HG03280 (cell line): ENCODE measurements at regions not wholly inside any gene's neighbourhood (a gene's known extent, or its start where the extent isn't known, plus 50 kb on each side); places are given as distances from the start of the nearest gene placed in this dataset.
"Not testable (repeated sequence)": the region's sequence is repeated elsewhere in the genome, so short reads cannot be mapped to it uniquely, and the experiment has no call there.

Experiments used
- ATAC-seq: cut with Tn5 transposase; IDR thresholded peaks from one replicate; pipeline ENCODE4 v1.9.1; 2021; ENCODE audit warnings: mild to moderate bottlenecking, moderate library complexity; ENCODE audit not compliant: unreplicated experiment

DNA sequence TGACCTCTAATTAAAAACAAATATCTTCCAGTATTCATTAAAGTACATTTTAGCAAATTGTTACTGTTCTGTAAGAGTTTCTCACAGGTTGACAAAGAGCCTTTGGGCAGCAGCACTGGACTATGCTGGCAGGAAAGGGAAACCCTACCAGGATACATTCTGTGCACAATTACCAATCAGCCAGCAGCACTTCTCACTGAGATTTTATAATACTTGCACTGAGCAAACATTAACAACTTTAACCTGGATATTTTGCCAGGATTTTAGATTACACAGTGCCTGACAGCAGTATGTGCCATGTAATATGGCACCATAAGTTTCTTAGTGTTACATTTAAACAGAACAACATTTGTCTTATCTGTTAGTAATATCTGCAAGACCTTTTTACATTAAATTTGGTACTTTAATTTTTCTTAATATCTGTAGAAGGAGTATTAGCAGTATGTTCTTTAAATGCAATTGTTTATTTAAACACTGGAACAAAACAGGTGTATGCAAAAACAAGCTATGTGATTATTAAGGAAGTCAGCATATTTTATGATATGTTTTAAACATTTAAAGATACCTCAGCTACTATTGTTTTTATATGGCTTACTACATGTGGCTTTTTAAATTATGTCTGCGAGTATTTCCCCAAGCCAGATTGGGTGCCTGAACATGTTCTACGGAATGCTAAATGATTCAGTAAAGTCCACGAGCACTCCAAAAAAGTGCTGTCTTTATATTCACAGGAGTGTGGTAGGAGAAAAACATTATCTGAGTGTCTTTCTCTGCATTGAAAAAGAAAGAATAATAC is 699.0 kb upstream of the LUZP2 start:
- ATAC-seq, result no peak

DNA sequence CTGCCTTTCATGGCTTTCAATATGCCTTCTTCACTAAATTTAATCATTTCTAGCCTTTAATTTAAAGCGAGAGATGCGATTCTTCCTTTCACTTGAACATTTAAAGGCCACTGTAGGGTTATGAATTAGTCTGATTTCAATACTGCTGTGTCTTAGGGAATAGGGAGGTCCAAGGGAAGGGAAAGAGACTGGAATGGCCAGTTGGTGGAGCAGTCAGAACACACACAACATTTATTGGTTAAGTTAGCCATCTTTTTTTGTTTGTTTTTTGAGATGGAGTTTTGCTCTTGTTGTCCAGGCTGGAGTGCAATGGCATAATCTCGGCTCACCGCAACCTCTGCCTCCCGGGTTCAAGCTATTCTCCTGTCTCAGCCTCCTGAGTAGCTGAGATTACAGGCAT is 662.5 kb upstream of the LUZP2 start:
- ATAC-seq, result not testable (repeated sequence)

DNA sequence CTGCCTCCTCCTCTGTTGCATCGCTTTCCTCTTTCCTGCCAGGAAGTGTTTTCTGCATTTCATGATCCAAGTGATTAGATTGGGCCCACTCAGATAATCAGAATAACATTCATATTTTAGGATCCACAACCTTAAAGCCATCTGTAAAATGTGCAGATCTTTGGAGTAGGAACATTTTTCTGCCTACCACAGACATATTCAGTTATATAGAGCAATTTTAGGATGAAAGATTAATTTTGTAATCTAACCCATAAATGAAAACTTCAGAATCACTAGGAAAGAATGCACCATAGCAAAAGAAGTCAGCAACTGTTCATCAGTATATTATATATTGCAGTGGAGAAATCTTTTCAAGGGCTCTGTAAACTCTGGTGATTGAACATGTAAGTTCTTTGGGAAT is 659.9 kb upstream of the LUZP2 start:
- ATAC-seq, result no peak

DNA sequence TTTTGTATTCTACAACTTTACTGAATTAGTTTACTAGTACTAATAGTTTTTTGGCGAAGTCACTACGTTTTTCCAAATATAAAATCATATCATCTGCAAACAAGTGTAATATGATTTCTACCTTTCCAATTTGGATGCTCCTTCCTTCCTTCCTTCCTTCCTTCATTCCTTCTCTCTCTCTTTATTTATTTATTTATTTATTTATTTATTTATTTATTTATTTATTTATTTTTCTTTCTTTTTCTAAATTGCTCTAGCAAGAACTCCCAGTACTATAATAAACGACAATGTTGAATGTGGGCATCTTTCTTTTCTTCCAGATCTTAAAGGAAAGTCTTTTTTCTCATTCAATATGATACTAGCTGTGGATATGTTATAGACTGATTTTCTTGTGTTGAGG is 656.0 kb upstream of the LUZP2 start:
- no peak for ATAC-seq

DNA sequence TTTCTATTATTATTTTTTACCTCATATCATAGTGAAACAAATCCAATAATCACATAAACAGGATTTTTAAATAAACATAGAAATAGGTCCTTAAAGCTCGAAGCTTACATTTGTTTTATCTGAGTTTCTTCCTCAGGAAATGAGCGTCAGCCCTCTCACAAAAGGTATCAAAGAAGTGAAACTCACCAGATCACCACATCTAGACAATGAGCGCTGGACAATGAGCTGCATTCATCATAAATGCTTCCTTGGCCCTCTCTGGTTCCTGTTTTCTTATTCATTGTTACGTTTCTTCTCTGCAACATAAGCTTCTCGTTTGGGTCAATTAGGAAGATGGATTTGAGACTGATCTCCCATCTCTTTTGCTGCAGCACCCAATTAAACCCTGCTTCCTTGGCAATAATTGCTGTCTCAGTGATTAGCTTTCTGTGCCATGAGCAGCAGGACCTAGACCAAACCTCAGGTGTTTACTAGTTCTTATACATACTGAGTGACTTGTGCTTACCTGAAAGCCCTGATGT is 649.9 kb upstream of the LUZP2 start:
- no peak for ATAC-seq

DNA sequence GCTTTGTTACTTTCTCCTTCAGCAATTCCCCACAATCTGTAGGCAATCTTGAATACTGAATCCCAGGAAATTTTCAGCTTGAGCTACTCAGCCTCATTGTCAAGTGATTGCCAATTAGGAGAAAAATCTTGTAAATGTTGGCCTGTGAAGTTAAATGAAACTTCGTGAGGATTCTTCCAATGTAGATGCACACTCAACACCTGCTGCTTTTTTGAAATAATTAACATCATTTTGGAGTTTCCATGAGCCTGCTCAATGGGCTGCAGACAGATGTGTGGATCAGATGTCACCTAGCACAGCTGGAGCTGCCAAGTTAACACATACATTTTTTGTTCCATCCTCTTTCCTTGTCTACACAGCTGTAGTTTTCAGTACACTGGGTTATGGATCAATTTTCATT is 645.6 kb upstream of the LUZP2 start:
- ATAC-seq, result no peak

DNA sequence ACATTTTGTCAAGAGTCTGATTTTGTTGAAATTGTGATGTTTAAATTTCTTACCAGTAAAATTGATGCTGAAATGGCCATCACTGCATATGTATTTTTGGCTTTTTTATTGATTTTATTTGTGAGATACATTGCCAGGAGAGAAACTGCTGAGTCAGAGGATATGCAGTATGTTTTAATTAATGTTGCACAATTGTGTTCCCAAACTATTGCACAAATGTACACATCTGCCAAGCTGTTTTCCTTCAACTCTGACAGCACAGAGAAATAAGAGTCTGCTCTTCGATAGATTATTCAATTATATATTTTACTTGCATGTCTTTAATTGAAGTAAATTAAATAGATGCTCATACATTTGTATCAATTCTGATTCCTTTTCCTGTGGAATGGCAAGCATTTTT is 640.2 kb upstream of the LUZP2 start:
- no peak for ATAC-seq

DNA sequence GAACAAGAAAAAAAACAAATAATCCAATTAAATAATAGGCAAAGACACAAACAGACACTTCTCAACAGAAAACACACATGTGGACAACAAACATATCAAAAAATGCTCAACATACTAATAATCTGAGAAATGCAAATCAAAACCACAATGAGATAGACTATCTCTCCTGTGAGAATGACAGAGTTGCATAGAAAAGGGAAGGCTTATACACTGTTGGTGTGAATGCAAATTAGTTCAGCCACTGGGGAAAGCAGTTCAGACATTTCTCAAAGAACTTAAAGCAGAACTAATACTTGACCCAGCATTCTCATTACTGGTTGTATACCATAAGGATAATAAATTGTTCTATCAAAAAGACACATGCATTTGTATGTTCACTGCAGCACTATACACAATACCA is 637.8 kb upstream of the LUZP2 start:
- no peak for ATAC-seq

DNA sequence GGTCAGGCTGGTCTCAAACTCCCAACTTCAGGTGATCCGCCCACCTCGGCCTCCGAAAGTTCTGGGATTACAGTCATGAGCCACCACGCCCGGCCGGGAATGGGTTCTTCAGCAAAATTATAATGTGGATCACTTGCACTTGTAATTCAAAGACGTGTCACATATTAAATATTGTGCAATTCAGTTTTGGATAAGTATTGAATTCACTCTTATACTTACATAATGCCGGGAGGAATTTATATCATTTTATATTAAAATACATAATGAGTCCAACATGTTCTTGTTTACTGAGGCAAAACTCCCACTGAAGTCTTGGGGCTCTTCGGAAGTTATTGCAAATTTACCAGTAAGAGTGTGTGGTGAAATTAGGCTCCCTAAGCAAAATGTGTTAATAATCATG is 635.2 kb upstream of the LUZP2 start:
- ATAC-seq, result no peak

DNA sequence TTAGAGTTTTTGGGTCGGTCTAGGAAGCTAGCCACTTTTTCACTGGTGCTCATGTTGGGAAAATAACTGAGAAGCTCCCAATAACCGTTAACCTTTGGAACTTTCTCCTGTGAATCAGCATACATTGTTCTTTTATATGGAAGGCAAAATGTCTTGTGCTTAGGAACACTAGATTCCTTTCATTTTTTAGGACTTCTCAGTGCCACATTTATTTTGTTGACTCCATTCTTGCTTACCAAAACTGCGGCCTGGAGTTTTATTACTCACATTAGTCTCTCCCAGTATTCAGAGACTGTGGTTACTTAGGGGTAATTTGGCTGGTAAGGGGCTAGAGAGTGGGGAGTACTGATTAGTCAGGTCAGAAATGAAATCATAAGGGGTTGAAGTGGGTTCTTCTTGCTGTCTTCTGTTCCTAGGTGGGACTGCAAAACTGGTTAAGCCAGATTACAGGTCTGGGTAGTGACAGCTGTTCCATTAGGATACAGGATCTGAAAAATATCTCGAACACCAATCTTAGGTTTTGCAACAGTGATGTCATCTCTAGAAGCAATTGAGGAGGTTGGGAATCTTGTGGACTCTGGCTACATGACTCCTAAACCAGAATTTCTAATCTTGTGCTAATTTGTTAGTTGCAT is 631.4 kb upstream of the LUZP2 start:
- ATAC-seq, result no peak

DNA sequence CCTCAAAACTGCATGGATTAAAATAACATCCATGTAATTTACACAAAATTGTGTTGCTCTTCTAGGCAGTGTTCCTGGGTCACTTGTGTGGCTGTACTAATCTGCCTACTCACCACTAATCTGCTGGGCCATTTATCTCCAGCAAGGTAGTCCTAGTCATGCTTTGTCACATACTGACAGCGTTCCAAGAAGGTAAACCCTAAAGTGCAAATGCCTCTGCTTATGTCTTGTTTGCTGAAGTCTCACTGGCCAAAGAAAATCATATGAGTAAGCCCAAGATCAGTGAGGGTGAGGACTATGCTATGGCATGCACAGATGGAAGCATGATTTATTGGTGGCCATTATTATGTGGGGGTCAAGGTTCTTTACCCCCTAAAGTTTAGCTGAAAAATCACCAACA is 630.2 kb upstream of the LUZP2 start:
- ATAC-seq, result no peak

DNA sequence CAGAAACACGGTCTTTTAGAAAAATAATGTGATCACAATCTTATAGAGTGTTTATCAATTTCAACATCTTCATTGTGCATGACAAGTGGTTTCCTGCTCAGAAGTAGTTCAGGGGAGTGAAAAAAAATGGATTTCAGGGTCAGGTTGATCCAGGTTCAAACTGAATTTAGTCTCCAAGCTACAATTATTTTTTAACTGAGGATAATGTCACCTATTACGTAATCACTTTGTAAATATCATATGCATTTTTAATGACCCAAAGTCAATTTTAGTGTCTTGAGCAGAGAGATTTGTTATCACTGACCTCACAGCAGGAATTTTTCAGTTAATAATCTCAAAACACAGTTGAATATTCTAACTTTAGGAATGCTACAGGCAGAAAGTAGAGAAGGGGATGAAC is 627.2 kb upstream of the LUZP2 start:
- no peak for ATAC-seq

DNA sequence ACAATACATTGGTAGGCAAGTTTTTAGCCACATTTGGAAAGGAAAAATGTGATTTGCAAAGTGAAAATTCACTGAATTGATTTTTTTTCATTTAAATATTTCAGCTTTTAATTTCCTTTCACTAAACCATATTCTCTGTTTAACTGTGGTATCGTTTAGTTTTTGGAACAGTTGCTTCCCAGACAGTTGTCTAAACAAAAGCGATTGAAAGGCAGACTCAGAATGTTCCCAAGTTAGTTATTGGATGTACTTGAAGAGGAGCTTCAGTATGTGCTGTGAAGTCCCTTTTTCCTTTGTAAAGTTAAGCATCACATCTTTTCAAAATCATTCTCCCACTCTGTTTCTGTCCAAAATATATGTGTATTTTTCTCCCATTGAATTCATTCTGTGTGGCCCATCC is 623.4 kb upstream of the LUZP2 start:
- ATAC-seq, result no peak

DNA sequence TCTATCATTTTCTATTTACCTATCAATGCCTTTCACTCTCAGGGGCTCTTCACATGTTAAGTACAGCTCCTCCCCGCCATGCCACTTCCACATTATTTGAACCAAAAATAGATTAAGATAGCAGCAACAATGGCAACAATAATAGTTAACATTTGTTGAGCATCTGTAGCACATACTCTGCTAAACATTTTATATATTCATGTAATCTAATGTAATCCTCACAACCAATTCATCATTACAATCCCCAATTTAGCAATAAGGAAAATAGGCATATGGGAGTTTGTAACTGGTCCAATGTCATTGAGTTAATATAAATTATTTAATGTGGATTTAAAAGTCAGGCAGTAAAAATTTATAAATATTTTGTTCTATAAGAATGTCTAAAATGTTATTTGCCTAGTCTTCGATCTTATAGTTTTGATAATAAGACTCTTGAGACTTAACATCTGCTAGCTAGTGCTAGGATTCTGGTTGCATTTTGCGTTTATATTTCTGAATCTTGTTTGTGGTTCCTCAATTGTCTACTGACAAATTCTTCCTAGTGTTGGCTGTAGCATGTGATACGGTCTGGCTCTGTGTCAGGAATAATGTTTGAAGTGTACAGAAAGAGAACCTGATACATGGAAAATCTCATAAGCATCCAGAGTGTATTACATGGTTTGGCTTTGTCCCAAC is 621.5 kb upstream of the LUZP2 start:
- ATAC-seq, result no peak

DNA sequence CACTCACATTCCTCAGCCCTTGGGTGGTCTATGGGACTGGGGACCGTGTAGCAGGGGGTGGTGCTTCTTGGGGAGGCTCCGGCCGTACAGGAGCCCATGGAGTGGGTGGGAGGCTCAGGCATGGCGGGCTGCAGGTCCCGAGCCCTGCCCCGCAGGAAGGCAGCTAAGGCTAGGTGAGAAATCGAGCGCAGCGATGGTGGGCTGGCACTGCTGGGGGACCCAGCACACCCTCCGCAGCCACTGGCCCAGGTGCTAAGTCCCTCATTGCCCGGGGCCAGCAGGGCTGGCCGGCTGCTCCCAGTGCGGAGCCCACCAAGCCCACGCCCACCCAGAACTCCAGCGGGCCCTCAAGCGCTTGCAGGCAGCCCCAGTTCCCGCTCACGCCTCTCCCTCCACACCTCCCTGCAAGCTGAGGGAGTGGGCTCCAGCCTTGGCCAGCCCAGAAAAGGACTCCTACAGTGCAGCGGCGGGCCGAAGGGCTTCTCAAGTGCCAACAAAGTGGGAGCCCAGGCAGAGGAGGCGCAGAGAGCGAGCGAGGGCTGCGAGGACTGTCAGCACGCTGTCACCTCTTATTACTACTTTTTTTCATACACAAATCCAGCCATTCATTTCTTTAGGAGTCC is 613.3 kb upstream of the LUZP2 start:
- not testable (repeated sequence) for ATAC-seq

DNA sequence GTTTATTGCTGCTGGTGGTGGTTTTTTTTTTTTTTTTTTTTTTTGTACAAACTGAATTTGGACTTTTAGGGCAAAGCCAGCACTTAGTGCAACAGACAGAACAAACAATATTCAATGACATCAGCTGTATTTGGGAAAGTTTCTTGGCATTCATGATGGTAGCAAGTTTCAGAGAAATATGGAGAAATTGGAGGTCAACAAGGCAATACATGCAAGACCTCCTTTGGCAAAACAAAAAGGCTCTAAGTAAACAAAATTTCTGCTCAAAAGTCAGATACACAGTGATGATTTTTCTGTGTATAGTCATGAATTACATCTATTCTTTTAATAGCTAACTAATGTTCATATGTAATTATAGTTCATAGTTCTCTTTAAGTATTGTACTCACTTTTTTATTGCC is 612.5 kb upstream of the LUZP2 start:
- no peak for ATAC-seq

DNA sequence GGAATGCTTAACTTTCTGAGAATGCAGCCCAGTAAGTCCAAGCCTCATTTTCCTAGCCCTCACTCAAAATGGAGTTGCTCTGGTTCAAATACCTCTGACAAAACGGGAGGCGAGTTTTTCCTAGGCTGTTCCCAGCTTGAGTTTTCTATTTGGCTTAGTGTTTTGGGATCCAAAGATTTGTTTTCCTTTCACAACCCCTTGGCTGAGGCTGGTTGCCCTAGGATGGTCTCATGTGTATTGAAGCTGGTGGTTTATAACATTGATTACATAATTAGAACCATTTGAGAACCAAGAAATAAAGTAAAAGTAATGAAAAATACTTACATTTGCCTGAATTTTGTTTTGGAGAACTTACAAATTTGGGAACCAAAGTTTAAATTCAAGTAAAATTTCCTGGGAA is 611.1 kb upstream of the LUZP2 start:
- no peak for ATAC-seq

DNA sequence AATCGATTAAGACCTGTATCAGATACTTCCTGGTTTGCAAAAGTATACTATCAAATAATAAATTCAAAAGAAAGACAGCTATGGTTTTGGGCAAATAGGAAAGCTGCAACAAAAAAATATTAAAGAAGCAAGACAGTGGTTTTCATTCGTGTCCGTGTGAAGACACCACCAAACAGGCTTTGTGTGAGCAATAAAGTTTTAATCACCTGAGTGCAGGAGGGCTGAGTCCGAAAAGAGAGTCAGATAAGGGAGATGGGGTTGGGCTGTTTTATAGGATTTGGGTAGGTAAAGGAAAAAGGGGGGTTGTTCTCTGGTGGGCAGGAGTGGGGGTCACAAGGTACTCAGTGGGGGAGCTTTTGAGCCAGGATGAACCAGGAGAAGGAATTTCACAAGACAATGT is 609.7 kb upstream of the LUZP2 start:
- ATAC-seq, result not testable (repeated sequence)

DNA sequence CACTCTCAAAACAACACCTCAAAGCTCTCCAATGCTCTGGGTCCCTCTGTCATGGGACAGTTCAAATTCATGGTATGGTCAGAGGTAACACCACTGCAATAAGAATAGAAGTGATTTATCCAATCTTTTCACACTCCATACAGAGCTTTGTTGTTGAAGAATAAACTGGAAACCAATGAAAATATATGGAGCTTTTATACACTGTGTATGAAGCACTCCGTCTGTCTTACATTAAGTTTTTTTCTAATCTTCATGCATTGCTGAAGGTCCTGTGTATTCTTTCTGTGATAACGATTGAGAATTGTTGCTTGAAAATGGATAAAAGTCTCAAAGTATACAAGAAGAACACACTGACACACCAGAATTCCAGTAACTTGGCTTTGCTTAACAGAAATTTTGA is 603.7 kb upstream of the LUZP2 start:
- ATAC-seq, result no peak

DNA sequence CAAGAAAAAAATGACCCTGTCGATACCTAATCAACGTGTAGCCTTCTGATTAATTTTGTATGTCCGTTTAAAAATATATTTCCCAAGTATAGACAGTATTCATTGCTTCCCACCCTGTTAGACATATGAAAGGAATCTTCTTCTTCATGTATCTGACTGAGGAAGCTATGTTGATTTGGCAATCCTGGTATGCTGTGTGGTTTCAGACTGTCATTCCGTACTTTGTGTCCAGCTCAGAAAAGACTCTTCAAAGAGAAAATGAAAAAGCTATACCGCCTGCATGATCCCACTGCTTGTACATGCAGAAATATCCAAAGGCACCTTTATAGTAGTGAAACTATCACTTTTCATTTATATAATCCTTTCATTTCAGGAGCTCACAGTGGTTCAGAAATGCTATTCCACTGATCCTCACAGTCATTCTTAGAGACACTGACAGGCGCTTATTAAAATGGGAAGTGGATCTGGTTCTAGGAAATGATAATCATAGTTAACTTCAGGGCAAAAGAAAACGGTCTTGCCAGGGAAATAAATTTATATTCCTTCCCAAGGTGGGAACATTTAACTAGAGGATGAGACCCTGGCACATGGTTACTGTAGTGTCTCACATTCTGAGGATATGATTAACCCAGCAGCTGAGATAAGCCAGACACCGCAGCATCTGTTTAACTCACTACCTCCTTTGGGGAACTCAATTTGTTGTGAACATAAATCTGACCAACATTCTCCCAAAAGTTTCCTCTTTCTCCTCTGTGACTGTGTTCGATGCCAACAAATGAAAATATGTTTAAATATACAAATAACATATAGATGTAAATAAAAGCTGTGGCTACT is 599.2 kb upstream of the LUZP2 start:
- no peak for ATAC-seq
